ENCODE measurements at regions not wholly inside any gene's neighbourhood (a gene's known extent, or its start where the extent isn't known, plus 50 kb on each side); places are given as distances from the start of the nearest gene placed in this dataset.

DNA sequence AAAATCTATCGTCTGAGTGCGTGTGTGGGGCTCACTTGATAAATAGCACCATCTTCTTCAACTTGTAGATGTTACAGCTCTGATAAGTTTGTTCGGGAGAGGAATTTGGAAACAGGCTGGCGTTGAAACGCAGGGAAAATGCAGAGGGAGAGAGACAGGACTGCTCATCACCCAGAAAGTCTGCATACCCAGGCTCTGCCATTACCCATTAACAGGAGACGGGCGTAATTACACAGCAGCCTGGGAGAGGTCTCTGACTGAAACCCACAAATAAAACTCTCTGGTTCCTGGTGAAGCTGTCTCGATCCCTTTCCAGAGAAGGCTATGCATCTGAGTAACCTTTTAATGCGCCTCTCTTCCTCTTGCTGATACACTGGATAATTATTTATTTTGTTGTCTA is 547.3 kb downstream of the BCL11B start:
- TF ChIP-seq, protein P1, sequence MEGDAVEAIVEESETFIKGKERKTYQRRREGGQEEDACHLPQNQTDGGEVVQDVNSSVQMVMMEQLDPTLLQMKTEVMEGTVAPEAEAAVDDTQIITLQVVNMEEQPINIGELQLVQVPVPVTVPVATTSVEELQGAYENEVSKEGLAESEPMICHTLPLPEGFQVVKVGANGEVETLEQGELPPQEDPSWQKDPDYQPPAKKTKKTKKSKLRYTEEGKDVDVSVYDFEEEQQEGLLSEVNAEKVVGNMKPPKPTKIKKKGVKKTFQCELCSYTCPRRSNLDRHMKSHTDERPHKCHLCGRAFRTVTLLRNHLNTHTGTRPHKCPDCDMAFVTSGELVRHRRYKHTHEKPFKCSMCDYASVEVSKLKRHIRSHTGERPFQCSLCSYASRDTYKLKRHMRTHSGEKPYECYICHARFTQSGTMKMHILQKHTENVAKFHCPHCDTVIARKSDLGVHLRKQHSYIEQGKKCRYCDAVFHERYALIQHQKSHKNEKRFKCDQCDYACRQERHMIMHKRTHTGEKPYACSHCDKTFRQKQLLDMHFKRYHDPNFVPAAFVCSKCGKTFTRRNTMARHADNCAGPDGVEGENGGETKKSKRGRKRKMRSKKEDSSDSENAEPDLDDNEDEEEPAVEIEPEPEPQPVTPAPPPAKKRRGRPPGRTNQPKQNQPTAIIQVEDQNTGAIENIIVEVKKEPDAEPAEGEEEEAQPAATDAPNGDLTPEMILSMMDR (conservative IDR thresholded peaks at IDR 0.05), result no peak
- no peak for TF ChIP-seq ZFX (IDR thresholded peaks at IDR 0.05)
